ENCODE measurements at regions not wholly inside any gene's neighbourhood (a gene's known extent, or its start where the extent isn't known, plus 50 kb on each side); places are given as distances from the start of the nearest gene placed in this dataset.

- Mint-ChIP-seq H3K27ac (no peak overlapping the region), H3K36me3 (ENCODE audit: low read depth) (no peaks in the 10 kb centered on the region), H3K27me3 (no peaks in the 10 kb centered on the region), H3K4me1 (no peaks in the 10 kb centered on the region), H3K4me3 (no peak overlapping the region), H3K9me3 (no peaks in the 10 kb centered on the region)
- no peak for DNase-seq
- intact Hi-C loops (cut with micrococcal nuclease): no loop called here
Observed at GRCh38 chr4:163611182-163611581, 116.7 kb downstream of the TMA16 start.

DNA sequence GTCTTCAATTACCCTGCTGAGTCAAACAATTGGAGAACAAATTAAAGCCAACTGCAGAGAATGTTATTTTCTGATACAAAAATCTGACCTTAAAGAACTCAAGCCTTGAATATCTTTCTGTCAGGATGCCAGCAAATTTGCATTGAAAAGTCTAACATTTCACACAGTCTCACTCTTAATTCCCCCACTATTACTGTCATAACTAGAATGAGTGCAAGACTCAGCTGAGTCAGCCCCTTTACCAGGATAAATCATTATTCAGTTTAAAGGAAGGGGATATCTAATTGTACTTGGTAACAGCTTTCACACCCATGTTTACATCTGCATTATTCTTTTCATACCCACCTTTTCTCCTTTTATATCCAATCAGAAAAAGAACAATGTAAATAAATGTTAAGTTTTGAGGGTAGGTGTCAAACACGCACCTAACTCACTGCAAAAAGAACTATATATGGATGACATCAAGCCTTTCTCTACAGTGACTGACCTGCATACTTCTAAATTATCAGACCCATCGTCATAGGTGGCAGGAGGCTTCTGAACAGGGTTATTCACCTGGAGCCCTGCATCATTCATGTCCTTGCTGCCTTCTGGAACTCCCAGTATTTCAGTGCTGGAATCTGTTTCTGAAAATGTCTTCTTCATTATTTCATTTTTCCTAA lies 117.4 kb downstream of the TMA16 start:
- H3K27ac Mint-ChIP-seq: no peak overlapping the region
- no peaks in the 10 kb centered on the region for H3K9me3 Mint-ChIP-seq
- no peaks in the 10 kb centered on the region for H3K4me1 Mint-ChIP-seq
- DNase-seq: no peak
- intact Hi-C loops (cut with micrococcal nuclease): no loop called here
- H3K27me3 Mint-ChIP-seq: no peaks in the 10 kb centered on the region
- no peak overlapping the region for H3K4me3 Mint-ChIP-seq
- no peaks in the 10 kb centered on the region for H3K36me3 Mint-ChIP-seq (ENCODE audit: low read depth)

DNA sequence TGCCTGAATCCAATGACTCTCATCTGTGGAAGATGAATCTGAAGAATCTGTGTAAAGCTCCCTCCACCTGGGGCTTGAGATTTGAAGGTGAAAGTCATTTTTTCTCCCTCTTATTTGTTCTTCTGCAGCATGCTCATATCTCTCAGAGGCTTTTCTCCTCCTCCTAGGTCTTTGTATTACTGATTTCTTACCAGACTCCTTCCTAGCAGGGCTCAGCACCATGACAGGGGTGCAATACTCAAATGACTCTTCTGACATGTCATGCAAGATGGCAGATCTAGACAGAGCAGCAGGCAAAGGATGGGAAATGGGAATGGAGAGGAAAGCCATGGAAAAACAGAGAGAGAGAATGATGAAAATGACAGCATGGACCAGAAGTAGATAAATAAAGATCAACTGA lies 118.3 kb downstream of the TMA16 start:
- Mint-ChIP-seq H3K9me3 (no peaks in the 10 kb centered on the region), H3K36me3 (ENCODE audit: low read depth) (no peaks in the 10 kb centered on the region), H3K4me1 (no peaks in the 10 kb centered on the region), H3K27ac (no peak overlapping the region), H3K4me3 (no peak overlapping the region), H3K27me3 (no peaks in the 10 kb centered on the region)
- intact Hi-C loops (cut with micrococcal nuclease): no loop called here
- no peak for DNase-seq

DNA sequence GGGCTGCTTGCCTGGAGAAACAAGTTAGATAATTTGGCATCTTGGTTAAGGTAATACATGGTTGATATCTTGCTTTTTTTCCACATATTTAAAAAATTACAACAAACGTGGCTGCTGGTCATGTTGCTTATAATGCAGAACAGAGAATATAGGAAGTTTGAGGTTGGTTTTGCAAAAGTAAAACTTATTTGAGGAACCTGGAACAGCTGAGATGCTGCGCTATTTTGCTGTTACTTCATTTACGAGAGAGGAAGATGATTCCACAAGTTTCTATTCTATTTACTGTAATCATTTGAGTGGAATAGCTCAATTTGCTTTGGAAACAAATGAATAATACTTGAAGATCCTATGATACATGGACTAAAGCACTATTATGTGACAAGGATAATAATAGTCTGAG lies 118.9 kb downstream of the TMA16 start:
- no peak for DNase-seq
- H3K4me1 Mint-ChIP-seq: no peaks in the 10 kb centered on the region
- no peak overlapping the region for H3K4me3 Mint-ChIP-seq
- intact Hi-C loops (cut with micrococcal nuclease): no loop called here
- no peaks in the 10 kb centered on the region for H3K36me3 Mint-ChIP-seq (ENCODE audit: low read depth)
- H3K27me3 Mint-ChIP-seq: no peaks in the 10 kb centered on the region
- H3K27ac Mint-ChIP-seq: no peak overlapping the region
- no peaks in the 10 kb centered on the region for H3K9me3 Mint-ChIP-seq

DNA sequence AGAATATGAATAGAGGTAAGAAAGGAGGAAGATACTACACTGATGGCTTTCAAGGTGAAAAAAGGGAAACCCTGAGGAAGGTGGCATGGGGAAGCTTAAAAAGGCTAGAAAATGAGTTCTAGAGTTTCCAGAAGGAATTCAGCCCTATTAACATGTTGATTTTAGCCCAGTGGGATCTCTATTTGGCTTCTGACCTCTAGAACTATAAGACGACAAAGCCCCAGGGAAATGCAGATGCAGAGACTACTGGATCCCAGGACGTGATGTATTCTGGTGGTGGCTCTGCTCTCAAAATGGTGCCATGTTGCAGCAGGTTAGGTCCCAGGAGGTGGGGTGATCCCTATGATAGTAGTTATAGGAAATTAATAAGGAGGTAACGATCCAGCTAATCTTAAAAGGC lies 120.4 kb downstream of the TMA16 start:
- Mint-ChIP-seq H3K27ac (no peak overlapping the region), H3K9me3 (no peaks in the 10 kb centered on the region), H3K4me1 (no peaks in the 10 kb centered on the region), H3K27me3 (no peaks in the 10 kb centered on the region), H3K36me3 (ENCODE audit: low read depth) (no peaks in the 10 kb centered on the region), H3K4me3 (no peak overlapping the region)
- no peak for DNase-seq
- intact Hi-C loops (cut with micrococcal nuclease): no loop called here

- no peak overlapping the region for H3K4me3 Mint-ChIP-seq
- H3K9me3 Mint-ChIP-seq: no peaks in the 10 kb centered on the region
- intact Hi-C loops (cut with micrococcal nuclease): no loop called here
- no peaks in the 10 kb centered on the region for H3K27me3 Mint-ChIP-seq
- no peak for DNase-seq
- H3K4me1 Mint-ChIP-seq: no peaks in the 10 kb centered on the region
- H3K36me3 Mint-ChIP-seq (ENCODE audit: low read depth): no peaks in the 10 kb centered on the region
- no peak overlapping the region for H3K27ac Mint-ChIP-seq
Observed at GRCh38 chr4:163618845-163619244, 124.4 kb downstream of the TMA16 start.

DNA sequence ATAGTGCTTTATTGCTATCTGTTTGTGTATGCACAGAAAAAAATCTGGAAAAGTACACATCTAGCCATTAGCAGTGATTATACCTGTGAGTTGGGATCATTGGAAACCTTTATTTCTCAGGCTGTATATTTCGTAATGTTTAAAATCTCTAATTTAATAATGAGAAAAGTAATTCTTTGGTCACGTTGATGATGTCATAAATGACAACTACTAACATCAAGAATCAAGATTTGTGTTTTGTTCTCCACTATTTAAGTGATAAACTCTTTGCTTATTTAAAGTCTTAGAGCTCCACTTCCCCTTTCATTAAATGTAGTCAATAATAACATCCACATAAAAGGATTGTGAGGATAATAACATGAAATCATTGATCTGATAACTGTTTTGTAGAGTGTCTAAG lies 126.2 kb downstream of the TMA16 start:
- Mint-ChIP-seq H3K27me3 (no peaks in the 10 kb centered on the region), H3K9me3 (no peaks in the 10 kb centered on the region), H3K4me3 (no peak overlapping the region), H3K36me3 (ENCODE audit: low read depth) (no peaks in the 10 kb centered on the region), H3K27ac (no peak overlapping the region), H3K4me1 (no peaks in the 10 kb centered on the region)
- DNase-seq: no peak
- intact Hi-C loops (cut with micrococcal nuclease): no loop called here

DNA sequence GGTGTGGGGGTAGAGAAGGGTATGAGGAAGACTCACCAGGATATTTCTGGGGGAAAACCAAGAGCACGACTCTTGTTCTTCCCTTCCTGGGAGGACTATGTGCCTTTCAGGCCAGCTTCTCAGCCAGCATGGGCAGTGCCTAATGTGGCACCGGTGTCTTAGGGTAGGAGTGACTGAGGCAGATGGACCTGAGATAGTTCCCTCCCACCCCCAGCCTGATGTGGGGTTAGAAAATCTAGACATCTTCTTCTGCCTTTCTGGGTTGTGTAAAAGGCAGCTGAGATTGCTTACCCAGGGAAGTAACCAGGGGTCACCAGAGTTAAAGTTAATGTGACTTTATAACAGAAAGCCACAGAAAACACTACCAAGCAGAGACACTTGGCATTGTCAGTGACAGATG lies 127.3 kb downstream of the TMA16 start:
- Mint-ChIP-seq H3K27ac (no peak overlapping the region), H3K27me3 (no peaks in the 10 kb centered on the region), H3K36me3 (ENCODE audit: low read depth) (no peaks in the 10 kb centered on the region), H3K9me3 (no peaks in the 10 kb centered on the region), H3K4me3 (no peak overlapping the region), H3K4me1 (no peaks in the 10 kb centered on the region)
- intact Hi-C loops (cut with micrococcal nuclease): no loop called here
- DNase-seq: no peak

- intact Hi-C loops (cut with micrococcal nuclease): no loop called here
- no peak overlapping the region for H3K27ac Mint-ChIP-seq
- H3K36me3 Mint-ChIP-seq (ENCODE audit: low read depth): no peaks in the 10 kb centered on the region
- H3K9me3 Mint-ChIP-seq: no peaks in the 10 kb centered on the region
- no peak for DNase-seq
- no peaks in the 10 kb centered on the region for H3K27me3 Mint-ChIP-seq
- H3K4me1 Mint-ChIP-seq: no peaks in the 10 kb centered on the region
- H3K4me3 Mint-ChIP-seq: no peak overlapping the region
Observed at GRCh38 chr4:163622379-163623035, 128.0 kb downstream of the TMA16 start.

- no peak overlapping the region for H3K27ac Mint-ChIP-seq
- H3K9me3 Mint-ChIP-seq: no peaks in the 10 kb centered on the region
- DNase-seq: no peak
- no peaks in the 10 kb centered on the region for H3K27me3 Mint-ChIP-seq
- no peaks in the 10 kb centered on the region for H3K36me3 Mint-ChIP-seq (ENCODE audit: low read depth)
- intact Hi-C loops (cut with micrococcal nuclease): no loop called here
- H3K4me1 Mint-ChIP-seq: no peaks in the 10 kb centered on the region
- no peak overlapping the region for H3K4me3 Mint-ChIP-seq
Observed at GRCh38 chr4:163623787-163624186, 129.3 kb downstream of the TMA16 start.

DNA sequence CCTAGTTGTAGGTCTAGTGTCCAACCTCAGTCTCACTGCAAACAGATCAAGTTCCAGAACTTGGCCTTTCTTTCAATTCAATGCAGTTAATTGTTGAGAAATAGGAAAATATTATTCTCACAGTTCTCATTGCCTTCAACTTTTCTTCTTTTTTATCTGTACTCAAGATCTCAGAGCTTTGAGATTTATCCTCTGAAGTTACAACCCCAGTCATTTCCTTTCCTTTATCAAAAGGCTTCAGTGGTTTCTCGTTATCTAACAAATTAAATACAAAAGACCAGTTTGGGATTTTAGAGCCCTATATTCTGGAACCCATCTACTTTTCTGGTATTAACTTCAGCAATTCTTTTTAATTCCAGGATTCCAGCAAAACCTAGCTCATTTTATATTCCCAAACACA lies 130.2 kb downstream of the TMA16 start:
- Mint-ChIP-seq H3K4me1 (no peaks in the 10 kb centered on the region), H3K27me3 (no peaks in the 10 kb centered on the region), H3K4me3 (no peak overlapping the region), H3K36me3 (ENCODE audit: low read depth) (no peaks in the 10 kb centered on the region), H3K27ac (no peak overlapping the region), H3K9me3 (no peaks in the 10 kb centered on the region)
- no peak for DNase-seq
- intact Hi-C loops (cut with micrococcal nuclease): no loop called here

DNA sequence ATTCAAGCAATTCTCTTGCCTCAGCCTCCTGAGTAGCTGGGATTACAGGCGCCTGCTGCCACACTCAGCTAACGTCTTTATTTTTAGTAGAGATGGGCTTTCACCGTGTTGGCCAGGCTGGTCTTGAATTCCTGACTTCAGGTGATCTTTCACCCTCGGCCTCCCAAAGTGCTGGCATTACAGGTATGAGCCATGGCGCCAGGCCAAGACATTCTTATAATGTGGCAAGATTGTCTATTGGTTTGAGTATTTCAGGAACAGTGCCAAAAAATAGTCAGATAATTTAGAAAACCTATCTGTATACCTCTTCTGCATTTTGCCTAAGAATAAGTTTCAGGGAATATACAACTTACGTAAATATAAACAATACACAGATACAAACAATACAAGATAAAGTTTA lies 136.8 kb downstream of the TMA16 start:
- Mint-ChIP-seq H3K27me3 (no peaks in the 10 kb centered on the region), H3K4me1 (no peaks in the 10 kb centered on the region), H3K4me3 (no peak overlapping the region), H3K36me3 (ENCODE audit: low read depth) (no peaks in the 10 kb centered on the region), H3K9me3 (peaks cover 5% of the 10 kb centered on the region), H3K27ac (no peak overlapping the region)
- intact Hi-C loops (cut with micrococcal nuclease): no loop called here
- DNase-seq: no peak

GRCh38 chr4:163638909-163639308 lies 144.4 kb downstream of the TMA16 start:
- no peaks in the 10 kb centered on the region for H3K4me1 Mint-ChIP-seq
- no peak overlapping the region for H3K4me3 Mint-ChIP-seq
- H3K9me3 Mint-ChIP-seq: no peaks in the 10 kb centered on the region
- DNase-seq: no peak
- intact Hi-C loops (cut with micrococcal nuclease): no loop called here
- no peak overlapping the region for H3K27ac Mint-ChIP-seq
- H3K36me3 Mint-ChIP-seq (ENCODE audit: low read depth): no peaks in the 10 kb centered on the region
- no peaks in the 10 kb centered on the region for H3K27me3 Mint-ChIP-seq

DNA sequence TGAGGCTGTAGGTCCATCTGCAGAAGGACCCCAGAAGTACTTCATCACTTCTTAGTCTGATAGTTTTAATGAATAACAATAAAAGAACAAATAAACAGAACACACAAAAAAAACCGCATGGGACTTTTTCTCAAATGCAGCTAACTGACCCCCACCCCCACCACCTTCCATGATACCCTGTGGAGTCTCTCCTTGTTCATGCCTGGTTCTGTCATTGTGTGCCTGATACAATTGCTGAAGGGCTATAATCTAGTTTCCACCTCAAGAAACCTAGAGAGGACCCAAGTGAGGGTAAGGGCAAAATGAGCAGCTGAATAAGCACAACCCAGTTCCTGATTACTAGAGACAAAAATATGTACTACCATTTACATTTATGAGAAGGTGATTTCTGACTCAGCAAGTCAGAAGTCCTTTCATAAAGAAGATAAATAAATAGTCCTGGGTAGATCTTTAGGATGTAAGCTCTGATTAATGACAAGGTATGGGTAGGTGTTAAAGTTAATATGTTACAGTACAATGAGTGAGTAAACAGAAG lies 155.1 kb downstream of the TMA16 start:
- intact Hi-C loops (cut with micrococcal nuclease): no loop called here
- peaks cover 6% of the 10 kb centered on the region for H3K9me3 Mint-ChIP-seq
- H3K4me3 Mint-ChIP-seq: no peak overlapping the region
- no peaks in the 10 kb centered on the region for H3K27me3 Mint-ChIP-seq
- no peak overlapping the region for H3K27ac Mint-ChIP-seq
- DNase-seq: no peak
- H3K4me1 Mint-ChIP-seq: no peaks in the 10 kb centered on the region
- no peaks in the 10 kb centered on the region for H3K36me3 Mint-ChIP-seq (ENCODE audit: low read depth)

DNA sequence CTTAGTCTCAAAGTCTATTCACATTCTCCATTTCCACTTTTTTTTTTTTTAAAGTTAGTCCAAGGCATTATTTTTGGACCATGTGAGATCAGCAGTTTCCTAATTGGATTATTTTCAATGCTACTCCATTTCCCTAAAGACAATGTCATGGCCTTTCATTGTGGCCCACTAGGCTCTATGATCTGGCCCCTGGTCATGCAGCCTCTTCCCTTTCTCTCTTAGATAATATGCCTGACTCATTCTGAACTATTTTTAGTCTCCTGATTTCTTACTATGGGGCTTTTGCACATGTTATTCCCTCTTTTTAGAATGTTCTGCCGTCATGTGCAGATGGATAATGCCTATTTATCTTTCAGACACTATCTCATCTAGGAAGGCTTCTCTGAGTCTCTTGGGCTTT lies 157.3 kb downstream of the TMA16 start:
- Mint-ChIP-seq H3K4me3 (no peak overlapping the region), H3K4me1 (no peaks in the 10 kb centered on the region), H3K9me3 (no peaks in the 10 kb centered on the region), H3K36me3 (ENCODE audit: low read depth) (no peaks in the 10 kb centered on the region), H3K27me3 (no peaks in the 10 kb centered on the region), H3K27ac (no peak overlapping the region)
- intact Hi-C loops (cut with micrococcal nuclease): no loop called here
- no peak for DNase-seq

Data from activated CD4-positive, alpha-beta T cell treated with anti-CD3 and anti-CD28 coated beads, Interleukin-2, amount 10 ng/mL, durations not matched to agents 24 days and 14 days (primary cell).